ENCODE measurements at regions not wholly inside any gene's neighbourhood (a gene's known extent, or its start where the extent isn't known, plus 50 kb on each side); places are given as distances from the start of the nearest gene placed in this dataset.

DNA sequence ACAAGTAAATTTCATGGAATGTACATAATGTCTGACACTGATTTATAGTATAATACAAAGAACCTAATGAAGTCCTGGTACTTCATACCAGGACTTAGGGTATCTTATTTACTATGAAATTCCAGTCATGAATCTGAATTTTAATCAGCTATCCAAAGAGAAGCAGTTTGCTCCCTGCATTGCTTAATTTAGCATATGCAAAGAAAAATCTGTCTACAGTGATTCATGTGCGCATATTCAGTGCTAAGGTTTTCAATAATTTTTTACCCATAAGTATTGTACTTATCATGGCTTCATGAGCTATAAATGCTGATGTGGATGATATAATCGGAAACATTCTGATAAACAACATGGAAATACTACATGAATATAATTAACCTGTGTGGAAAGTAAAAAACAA, 185.6 kb upstream of the ARHGAP42 start:
- no peak for TF ChIP-seq EZH2 (IDR thresholded peaks at IDR 0.05; ENCODE audit: low read depth)
- TF ChIP-seq, protein P1, sequence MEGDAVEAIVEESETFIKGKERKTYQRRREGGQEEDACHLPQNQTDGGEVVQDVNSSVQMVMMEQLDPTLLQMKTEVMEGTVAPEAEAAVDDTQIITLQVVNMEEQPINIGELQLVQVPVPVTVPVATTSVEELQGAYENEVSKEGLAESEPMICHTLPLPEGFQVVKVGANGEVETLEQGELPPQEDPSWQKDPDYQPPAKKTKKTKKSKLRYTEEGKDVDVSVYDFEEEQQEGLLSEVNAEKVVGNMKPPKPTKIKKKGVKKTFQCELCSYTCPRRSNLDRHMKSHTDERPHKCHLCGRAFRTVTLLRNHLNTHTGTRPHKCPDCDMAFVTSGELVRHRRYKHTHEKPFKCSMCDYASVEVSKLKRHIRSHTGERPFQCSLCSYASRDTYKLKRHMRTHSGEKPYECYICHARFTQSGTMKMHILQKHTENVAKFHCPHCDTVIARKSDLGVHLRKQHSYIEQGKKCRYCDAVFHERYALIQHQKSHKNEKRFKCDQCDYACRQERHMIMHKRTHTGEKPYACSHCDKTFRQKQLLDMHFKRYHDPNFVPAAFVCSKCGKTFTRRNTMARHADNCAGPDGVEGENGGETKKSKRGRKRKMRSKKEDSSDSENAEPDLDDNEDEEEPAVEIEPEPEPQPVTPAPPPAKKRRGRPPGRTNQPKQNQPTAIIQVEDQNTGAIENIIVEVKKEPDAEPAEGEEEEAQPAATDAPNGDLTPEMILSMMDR (conservative IDR thresholded peaks at IDR 0.05), result no peak
